ENCODE measurements at regions not wholly inside any gene's neighbourhood (a gene's known extent, or its start where the extent isn't known, plus 50 kb on each side); places are given as distances from the start of the nearest gene placed in this dataset.

GRCh38 chr3:18070231-18070630, 327.8 kb upstream of the TBC1D5 start:
- Histone ChIP-seq H2BK5ac (ENCODE audit: low read depth, low read length) (no peak overlapping the region), H3K9me3 (ENCODE audit: insufficient read depth in 2 of 2, low read depth in 1 of 2, low read length in 1 of 2) (no peaks in the 10 kb centered on the region), H3K36me3 (ENCODE audit: control insufficient read depth in 2 of 4, insufficient read depth in 4 of 4, low read length in 3 of 4) (no peaks in the 10 kb centered on the region), H3K27me3 (replicated peaks in 1 of 4; ENCODE audit: control insufficient read depth in 3 of 4, extremely low read depth in 1 of 4, insufficient read depth in 3 of 4, low read length in 3 of 4) (no peaks in the 10 kb centered on the region), H3K14ac (ENCODE audit: insufficient read length) (no peak overlapping the region), H2AFZ (ENCODE audit: low read length) (no peak overlapping the region), H3K4me2 (ENCODE audit: insufficient read depth in 1 of 2, low read depth in 2 of 2, low read length in 2 of 2) (no peak overlapping the region), H4K8ac (ENCODE audit: extremely low read depth, insufficient read depth, low read length) (no peak overlapping the region), H3K4me1 (replicated peaks in 1 of 4; ENCODE audit: control insufficient read depth in 3 of 4, insufficient read depth in 4 of 4, low read length in 3 of 4) (peaks cover 0 to 4% (median 0%) of the 10 kb centered on the region in 4 experiments; a peak in 1 of 7 replicates), H4K20me1 (replicated peaks in 1 of 2; ENCODE audit: control insufficient read depth in 1 of 2, insufficient read depth in 2 of 2, low read length in 2 of 2) (peaks cover 0 to 2% of the 10 kb centered on the region in 2 experiments), H3K4ac (replicated peaks; ENCODE audit: insufficient read length, low read depth, low read length) (no peak overlapping the region), H3K79me1 (ENCODE audit: low read depth, low read length) (no peaks in the 10 kb centered on the region; the same call in 1 of the 2 replicates), H2BK120ac (replicated peaks; ENCODE audit: low read depth, low read length) (no peak overlapping the region), H2BK15ac (ENCODE audit: low read length) (no peak overlapping the region), H2AK5ac (ENCODE audit: low read depth, low read length) (no peak overlapping the region), H2BK20ac (ENCODE audit: low read length) (no peak overlapping the region), H2BK12ac (ENCODE audit: low read depth, low read length) (no peak overlapping the region), H3K9ac (replicated peaks in 1 of 4; ENCODE audit: extremely low read depth in 1 of 4, low read depth in 3 of 4, low read length in 3 of 4) (no peak overlapping the region), H3K23ac (ENCODE audit: insufficient read length) (no peak overlapping the region), H3K56ac (replicated peaks; ENCODE audit: insufficient read length, low read depth, low read length) (no peak overlapping the region), H4K91ac (replicated peaks; ENCODE audit: insufficient read length, low read length) (no peak overlapping the region), H3K23me2 (ENCODE audit: low read depth, low read length) (no peaks in the 10 kb centered on the region), H3K18ac (ENCODE audit: extremely low read depth, low read length) (no peak overlapping the region), H3K79me2 (ENCODE audit: control insufficient read depth in 1 of 2, insufficient read depth in 2 of 2, low read length in 2 of 2) (no peaks in the 10 kb centered on the region), H4K5ac (ENCODE audit: insufficient read length, low read depth, low read length) (no peak overlapping the region), H3K27ac (ENCODE audit: low read depth, low read length) (no peak overlapping the region), H3K4me3 (ENCODE audit: extremely low read depth in 1 of 4, insufficient read depth in 2 of 4, low read depth in 3 of 4, low read length in 4 of 4) (no peak overlapping the region)
- no peak for DNase-seq (ENCODE audit: low read depth in 1 of 2, low spot score in 2 of 2)
- 93% methylated on average over 2 of the region's 2 CpGs; no CpG with 5 or more reads in 1 of the 2 experiments for WGBS, 2 experiments (ENCODE audit: extremely low coverage in 1 of 2, insufficient coverage in 1 of 2, insufficient read length in 1 of 2, insufficient replicate concordance in 2 of 2, low coverage in 1 of 2, low lambda C conversion rate in 2 of 2, missing lambda C conversion rate in 1 of 2)
- POLR2A ChIA-PET (ENCODE audit: partially characterized antibody), result no interaction called here
- CTCF ChIA-PET (ENCODE audit: partially characterized antibody), result no interaction called here
- FAIRE-seq, result no peak
- TF ChIP-seq SIN3A (conservative IDR thresholded peaks at IDR 0.05 in 1 of 2, IDR thresholded peaks at IDR 0.05 in 1 of 2; ENCODE audit: low read depth in 1 of 2, low read length in 2 of 2), result no peak
- no peak for TF ChIP-seq NRF1 (IDR thresholded peaks at IDR 0.05; ENCODE audit: low read depth, low read length)
- no peak for TF ChIP-seq CBX8 (IDR thresholded peaks at IDR 0.05; ENCODE audit: borderline replicate concordance, low read depth, low read length)
- no peak for TF ChIP-seq EZH2 (IDR thresholded peaks at IDR 0.05; ENCODE audit: low read depth, low read length, severe bottlenecking)
- TF ChIP-seq HDAC2 (IDR thresholded peaks at IDR 0.05; ENCODE audit: borderline replicate concordance in 1 of 2, low read depth in 2 of 2, low read length in 2 of 2), result no peak
- TF ChIP-seq TEAD4 (IDR thresholded peaks at IDR 0.05; ENCODE audit: low read depth, low read length), result no peak
- TF ChIP-seq RAD21 (IDR thresholded peaks at IDR 0.05 in 1 of 2, conservative IDR thresholded peaks at IDR 0.05 in 1 of 2; ENCODE audit: low read depth in 2 of 2, low read length in 2 of 2), result no peak
- no peak for TF ChIP-seq KDM5A (IDR thresholded peaks at IDR 0.05; ENCODE audit: low read length)

Measured in H1 (cell line).